ENCODE measurements at regions not wholly inside any gene's neighbourhood (a gene's known extent, or its start where the extent isn't known, plus 50 kb on each side); places are given as distances from the start of the nearest gene placed in this dataset.

DNA sequence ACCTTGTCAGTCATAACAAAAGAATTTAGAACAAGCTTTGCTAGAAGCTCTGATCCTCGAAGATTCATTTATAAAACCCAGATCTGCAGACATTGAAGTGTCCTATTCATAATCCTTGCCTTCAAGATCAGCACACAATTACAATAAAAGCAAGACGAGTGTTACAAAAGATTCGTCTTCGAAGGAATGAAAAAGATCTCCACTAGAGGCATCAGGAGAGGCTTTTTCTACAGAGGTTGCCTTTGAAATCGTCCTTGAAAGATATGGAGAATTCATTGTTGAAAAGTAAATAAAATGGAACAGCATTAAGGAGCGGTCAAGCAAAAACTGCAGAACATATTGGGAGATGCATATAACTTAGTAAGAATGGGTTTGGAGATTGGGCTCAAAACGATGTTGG lies 146.4 kb downstream of the BMP4 start:
- TF ChIP-seq, protein P1, sequence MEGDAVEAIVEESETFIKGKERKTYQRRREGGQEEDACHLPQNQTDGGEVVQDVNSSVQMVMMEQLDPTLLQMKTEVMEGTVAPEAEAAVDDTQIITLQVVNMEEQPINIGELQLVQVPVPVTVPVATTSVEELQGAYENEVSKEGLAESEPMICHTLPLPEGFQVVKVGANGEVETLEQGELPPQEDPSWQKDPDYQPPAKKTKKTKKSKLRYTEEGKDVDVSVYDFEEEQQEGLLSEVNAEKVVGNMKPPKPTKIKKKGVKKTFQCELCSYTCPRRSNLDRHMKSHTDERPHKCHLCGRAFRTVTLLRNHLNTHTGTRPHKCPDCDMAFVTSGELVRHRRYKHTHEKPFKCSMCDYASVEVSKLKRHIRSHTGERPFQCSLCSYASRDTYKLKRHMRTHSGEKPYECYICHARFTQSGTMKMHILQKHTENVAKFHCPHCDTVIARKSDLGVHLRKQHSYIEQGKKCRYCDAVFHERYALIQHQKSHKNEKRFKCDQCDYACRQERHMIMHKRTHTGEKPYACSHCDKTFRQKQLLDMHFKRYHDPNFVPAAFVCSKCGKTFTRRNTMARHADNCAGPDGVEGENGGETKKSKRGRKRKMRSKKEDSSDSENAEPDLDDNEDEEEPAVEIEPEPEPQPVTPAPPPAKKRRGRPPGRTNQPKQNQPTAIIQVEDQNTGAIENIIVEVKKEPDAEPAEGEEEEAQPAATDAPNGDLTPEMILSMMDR (IDR thresholded peaks at IDR 0.05; ENCODE audit: low read depth, low read length) = no peak
- Histone ChIP-seq H3K9me3 (ENCODE audit: control insufficient read depth, insufficient read depth, low read length) (no peaks in the 10 kb centered on the region), H3K27ac (ENCODE audit: low read depth, low read length) (no peak overlapping the region), H3K4me3 (ENCODE audit: low read depth, low read length) (no peak overlapping the region), H3K27me3 (ENCODE audit: control insufficient read depth, insufficient read depth, low read length) (no peaks in the 10 kb centered on the region)
- CTCF ChIA-PET = no interaction called here
- DNase-seq (ENCODE audit: low read depth, low spot score) = no peak
- POLR2A ChIA-PET = no interaction called here

DNA sequence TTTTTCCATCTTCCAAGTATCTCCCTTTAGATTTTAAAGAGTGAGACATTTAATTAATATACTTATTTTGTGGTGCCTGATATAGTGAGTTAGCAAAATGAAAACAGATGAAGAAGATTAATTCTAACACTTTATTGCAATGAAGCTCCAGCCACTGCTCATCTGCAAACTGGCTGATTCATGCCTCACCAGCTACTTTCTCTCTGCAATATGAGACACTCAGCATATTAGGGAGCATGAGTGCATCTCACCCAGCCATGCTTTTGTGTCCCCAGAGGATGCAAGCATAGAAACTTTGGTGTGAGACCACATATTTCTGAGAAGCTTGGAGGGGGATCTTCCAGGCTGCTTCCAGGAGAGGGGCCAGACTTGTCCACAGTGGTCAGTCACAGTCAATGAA lies 148.6 kb downstream of the BMP4 start:
- ChIA-PET POLR2A (no interaction called here), CTCF (no interaction called here)
- TF ChIP-seq, protein P1 (IDR thresholded peaks at IDR 0.05; ENCODE audit: low read depth, low read length) = no peak
- H3K27me3 ChIP-seq (ENCODE audit: control insufficient read depth, insufficient read depth, low read length) = no peaks in the 10 kb centered on the region
- DNase-seq (ENCODE audit: low read depth, low spot score) = no peak
- H3K4me3 ChIP-seq (ENCODE audit: low read depth, low read length) = no peak overlapping the region
- H3K27ac ChIP-seq (ENCODE audit: low read depth, low read length) = no peak overlapping the region
- H3K9me3 ChIP-seq (ENCODE audit: control insufficient read depth, insufficient read depth, low read length) = no peaks in the 10 kb centered on the region

DNA sequence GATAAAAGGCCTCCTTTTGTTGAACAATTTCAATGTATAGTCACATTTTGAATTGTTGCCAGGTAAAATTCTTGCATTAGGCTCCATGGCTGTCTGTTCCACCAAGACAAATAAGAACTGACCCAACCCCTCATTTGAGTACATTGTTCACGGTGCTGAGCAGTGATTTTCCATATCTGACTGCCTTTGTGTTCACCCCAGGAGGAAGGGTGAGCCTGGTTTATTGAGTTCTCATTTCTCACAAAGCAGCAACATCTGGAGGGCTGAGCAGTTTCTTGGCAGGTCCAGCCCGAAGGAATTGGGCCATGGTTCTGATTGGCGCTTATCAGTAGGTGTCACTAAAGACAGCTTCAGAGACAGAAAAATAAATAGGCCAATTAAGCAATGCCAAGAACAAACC lies 149.1 kb downstream of the BMP4 start:
- DNase-seq (ENCODE audit: low read depth, low spot score) = no peak
- Histone ChIP-seq H3K9me3 (ENCODE audit: control insufficient read depth, insufficient read depth, low read length) (no peaks in the 10 kb centered on the region), H3K27ac (ENCODE audit: low read depth, low read length) (no peak overlapping the region), H3K4me3 (ENCODE audit: low read depth, low read length) (no peak overlapping the region), H3K27me3 (ENCODE audit: control insufficient read depth, insufficient read depth, low read length) (no peaks in the 10 kb centered on the region)
- TF ChIP-seq, protein P1 (IDR thresholded peaks at IDR 0.05; ENCODE audit: low read depth, low read length) = no peak
- POLR2A ChIA-PET = no interaction called here
- CTCF ChIA-PET = no interaction called here

DNA sequence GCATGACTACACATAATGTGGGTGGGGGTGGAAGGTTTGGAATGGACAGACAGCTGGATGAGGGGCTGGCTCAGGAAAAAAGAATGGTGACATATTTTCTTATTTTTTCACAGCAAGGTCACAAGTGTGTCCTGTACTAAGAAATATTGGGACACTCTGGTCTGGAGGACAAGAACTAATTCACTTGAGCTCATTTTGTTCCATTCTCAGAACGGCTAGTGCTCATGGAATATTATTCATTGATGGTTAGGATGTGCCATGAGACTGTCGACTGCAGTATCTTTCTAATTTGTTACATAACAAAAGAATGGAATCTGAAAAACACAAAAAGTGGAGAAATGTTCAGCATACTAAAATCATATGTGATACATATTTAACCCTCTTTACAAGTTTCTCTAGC lies 149.5 kb downstream of the BMP4 start:
- H3K27me3 ChIP-seq (ENCODE audit: control insufficient read depth, insufficient read depth, low read length) = no peaks in the 10 kb centered on the region
- no peaks in the 10 kb centered on the region for H3K9me3 ChIP-seq (ENCODE audit: control insufficient read depth, insufficient read depth, low read length)
- DNase-seq (ENCODE audit: low read depth, low spot score) = no peak
- H3K27ac ChIP-seq (ENCODE audit: low read depth, low read length) = no peak overlapping the region
- no peak overlapping the region for H3K4me3 ChIP-seq (ENCODE audit: low read depth, low read length)
- CTCF ChIA-PET = no interaction called here
- TF ChIP-seq, protein P1 (IDR thresholded peaks at IDR 0.05; ENCODE audit: low read depth, low read length) = no peak
- POLR2A ChIA-PET = no interaction called here

DNA sequence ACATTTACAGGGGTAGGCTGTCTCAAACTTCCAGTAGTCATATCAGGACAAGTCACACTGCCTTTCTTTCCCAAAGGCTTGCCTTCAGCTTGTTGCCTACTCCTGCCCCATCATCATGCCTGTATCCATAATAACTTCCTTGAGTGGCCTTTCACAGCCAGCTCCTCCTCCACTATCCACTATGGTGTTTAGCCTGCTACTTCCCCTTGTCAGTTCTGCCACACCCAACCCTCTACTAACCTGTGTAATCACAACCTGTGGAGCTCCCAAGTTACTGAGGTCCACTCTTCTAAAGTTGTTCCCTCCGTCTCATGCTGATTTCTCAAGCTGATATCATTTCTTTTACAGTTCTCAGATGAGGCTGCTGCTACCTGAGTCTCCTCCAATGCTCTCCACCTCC lies 159.9 kb downstream of the BMP4 start:
- TF ChIP-seq, protein P1 (IDR thresholded peaks at IDR 0.05; ENCODE audit: low read depth, low read length) = no peak
- POLR2A ChIA-PET = no interaction called here
- H3K27ac ChIP-seq (ENCODE audit: low read depth, low read length) = no peak overlapping the region
- H3K27me3 ChIP-seq (ENCODE audit: control insufficient read depth, insufficient read depth, low read length) = peaks cover 3% of the 10 kb centered on the region
- H3K9me3 ChIP-seq (ENCODE audit: control insufficient read depth, insufficient read depth, low read length) = no peaks in the 10 kb centered on the region
- H3K4me3 ChIP-seq (ENCODE audit: low read depth, low read length) = no peak overlapping the region
- CTCF ChIA-PET = no interaction called here
- no peak for DNase-seq (ENCODE audit: low read depth, low spot score)
